Fibroblast of the conjunctiva (primary cell): ENCODE measurements at regions not wholly inside any gene's neighbourhood (a gene's known extent, or its start where the extent isn't known, plus 50 kb on each side); places are given as distances from the start of the nearest gene placed in this dataset.
"Not testable (repeated sequence)": the region's sequence is repeated elsewhere in the genome, so short reads cannot be mapped to it uniquely, and the experiment has no call there.

Source experiments
- DNase-seq: peaks from one replicate; pipeline ENCODE4 v3.0.0-alpha.2; 2010; ENCODE audit warnings: low read depth

- not testable (repeated sequence) for DNase-seq
These were observed 206.4 kb upstream of the PRKX start for GRCh38 chrX:3919668-3920423.

- DNase-seq: not testable (repeated sequence)
These were observed 201.4 kb upstream of the PRKX start for GRCh38 chrX:3914813-3915212.

GRCh38 chrX:3914059-3914458, 200.6 kb upstream of the PRKX start:
- DNase-seq: not testable (repeated sequence)

GRCh38 chrX:3911012-3911411, 197.6 kb upstream of the PRKX start:
- not testable (repeated sequence) for DNase-seq

- not testable (repeated sequence) for DNase-seq
These were observed 197.2 kb upstream of the PRKX start for GRCh38 chrX:3910611-3911010.

GRCh38 chrX:3905522-3906258, 192.2 kb upstream of the PRKX start:
- not testable (repeated sequence) for DNase-seq

- DNase-seq: not testable (repeated sequence)
These were observed 188.8 kb upstream of the PRKX start for GRCh38 chrX:3902222-3902621.

- DNase-seq: not testable (repeated sequence)
These were observed 183.3 kb upstream of the PRKX start for GRCh38 chrX:3896755-3897154.

- not testable (repeated sequence) for DNase-seq
These were observed 169.1 kb upstream of the PRKX start for GRCh38 chrX:3882553-3882920.

- DNase-seq: not testable (repeated sequence)
These were observed 168.6 kb upstream of the PRKX start for GRCh38 chrX:3881898-3882552.

- DNase-seq: not testable (repeated sequence)
These were observed 167.9 kb upstream of the PRKX start for GRCh38 chrX:3881255-3881895.

GRCh38 chrX:3876393-3876792, 162.9 kb upstream of the PRKX start:
- not testable (repeated sequence) for DNase-seq

- not testable (repeated sequence) for DNase-seq
These were observed 162.2 kb upstream of the PRKX start for GRCh38 chrX:3875638-3876037.

GRCh38 chrX:3872226-3872879, 158.9 kb upstream of the PRKX start:
- not testable (repeated sequence) for DNase-seq

- not testable (repeated sequence) for DNase-seq
These were observed 153.8 kb upstream of the PRKX start for GRCh38 chrX:3867067-3867831.

- DNase-seq: not testable (repeated sequence)
These were observed 144.9 kb upstream of the PRKX start for GRCh38 chrX:3858332-3858731.

- DNase-seq: not testable (repeated sequence)
These were observed 130.2 kb upstream of the PRKX start for GRCh38 chrX:3843522-3844145.

GRCh38 chrX:3842822-3843521, 129.5 kb upstream of the PRKX start:
- not testable (repeated sequence) for DNase-seq

GRCh38 chrX:3838754-3839153, 125.3 kb upstream of the PRKX start:
- not testable (repeated sequence) for DNase-seq
